Neural crest cell (in vitro differentiated cells): ENCODE measurements at regions not wholly inside any gene's neighbourhood (a gene's known extent, or its start where the extent isn't known, plus 50 kb on each side); places are given as distances from the start of the nearest gene placed in this dataset.

ENCODE experiments used
- DNase-seq: peaks from one replicate; pipeline ENCODE4 v3.0.0; 2021; ENCODE audit warnings: low read depth, mixed read lengths, low spot score
- H3K27ac Mint-ChIP-seq: one replicate; pipeline ENCODE4 v1.8.0; 2021; ENCODE audit warnings: mild to moderate bottlenecking, mixed read lengths; ENCODE audit not compliant: unreplicated experiment
- H3K27me3 Mint-ChIP-seq: 2 replicates; pipeline ENCODE4 v1.8.0; 2021; ENCODE audit warnings: low read depth, mild to moderate bottlenecking, mixed read lengths
- H3K36me3 Mint-ChIP-seq: 2 replicates; pipeline ENCODE4 v1.8.0; 2021; ENCODE audit warnings: low read depth, mild to moderate bottlenecking, mixed read lengths
- H3K4me1 Mint-ChIP-seq: 2 replicates; pipeline ENCODE4 v1.8.0; 2021; ENCODE audit warnings: mixed read lengths
- H3K4me3 Mint-ChIP-seq: one replicate; pipeline ENCODE4 v1.8.0; 2021; ENCODE audit warnings: mild to moderate bottlenecking, mixed read lengths
- H3K9me3 Mint-ChIP-seq: 2 replicates; pipeline ENCODE4 v1.8.0; 2021; ENCODE audit warnings: mixed read lengths
- TF ChIP-seq, protein P1 (sequence below): fragments of 200-600 bp; sonication (generic); conservative IDR thresholded peaks from 2 replicates; pipeline ENCODE4 v1.5.0; 2021; ENCODE audit warnings: antibody characterized with exemption, mild to moderate bottlenecking

DNA sequence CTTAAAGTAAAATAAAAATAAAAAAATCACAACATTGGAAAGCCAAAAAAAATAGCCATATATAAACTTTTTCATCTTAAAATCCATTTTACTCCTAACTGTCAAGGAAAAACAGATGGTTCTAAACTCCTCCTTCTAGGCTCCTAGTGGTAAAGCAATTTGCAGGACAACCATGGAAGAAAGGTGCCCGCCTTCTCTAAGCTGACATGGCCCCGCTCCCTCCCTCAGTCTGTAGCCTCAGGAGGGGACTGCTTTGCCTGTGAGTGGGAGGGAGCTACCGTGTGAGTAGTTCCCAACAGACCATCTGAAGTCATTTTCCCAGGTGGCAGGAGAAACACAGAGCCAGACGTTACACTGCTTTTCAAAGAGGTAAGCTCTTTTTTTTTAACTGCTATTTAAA is 336.2 kb upstream of the FAT1 start:
- peak overlapping the region; percentile 35 for H3K27ac Mint-ChIP-seq
- TF ChIP-seq, protein P1, sequence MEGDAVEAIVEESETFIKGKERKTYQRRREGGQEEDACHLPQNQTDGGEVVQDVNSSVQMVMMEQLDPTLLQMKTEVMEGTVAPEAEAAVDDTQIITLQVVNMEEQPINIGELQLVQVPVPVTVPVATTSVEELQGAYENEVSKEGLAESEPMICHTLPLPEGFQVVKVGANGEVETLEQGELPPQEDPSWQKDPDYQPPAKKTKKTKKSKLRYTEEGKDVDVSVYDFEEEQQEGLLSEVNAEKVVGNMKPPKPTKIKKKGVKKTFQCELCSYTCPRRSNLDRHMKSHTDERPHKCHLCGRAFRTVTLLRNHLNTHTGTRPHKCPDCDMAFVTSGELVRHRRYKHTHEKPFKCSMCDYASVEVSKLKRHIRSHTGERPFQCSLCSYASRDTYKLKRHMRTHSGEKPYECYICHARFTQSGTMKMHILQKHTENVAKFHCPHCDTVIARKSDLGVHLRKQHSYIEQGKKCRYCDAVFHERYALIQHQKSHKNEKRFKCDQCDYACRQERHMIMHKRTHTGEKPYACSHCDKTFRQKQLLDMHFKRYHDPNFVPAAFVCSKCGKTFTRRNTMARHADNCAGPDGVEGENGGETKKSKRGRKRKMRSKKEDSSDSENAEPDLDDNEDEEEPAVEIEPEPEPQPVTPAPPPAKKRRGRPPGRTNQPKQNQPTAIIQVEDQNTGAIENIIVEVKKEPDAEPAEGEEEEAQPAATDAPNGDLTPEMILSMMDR = no peak
- H3K27me3 Mint-ChIP-seq = no peaks in the 10 kb centered on the region
- no peak overlapping the region for H3K4me3 Mint-ChIP-seq
- no peaks in the 10 kb centered on the region for H3K9me3 Mint-ChIP-seq
- DNase-seq = no peak
- no peaks in the 10 kb centered on the region for H3K4me1 Mint-ChIP-seq
- H3K36me3 Mint-ChIP-seq = no peaks in the 10 kb centered on the region

DNA sequence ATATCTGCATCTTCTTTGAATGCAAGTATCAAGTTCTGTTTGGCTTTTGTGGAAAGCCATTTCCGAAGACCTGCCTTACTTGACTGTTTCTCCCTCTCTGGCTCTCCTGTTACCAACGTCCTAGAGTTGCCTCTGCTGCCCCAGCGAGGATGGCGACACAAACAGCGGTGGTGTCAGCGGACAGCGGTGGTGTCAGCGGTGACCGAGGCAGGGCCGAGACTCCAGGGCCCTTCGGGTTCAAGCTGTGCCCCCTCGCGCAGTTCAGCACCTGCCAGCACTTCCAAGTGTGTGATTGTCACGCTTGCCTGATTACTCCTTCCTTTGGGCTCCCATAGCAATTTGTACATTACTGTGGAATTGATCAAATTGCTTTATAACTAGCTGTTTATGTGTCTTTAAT is 336.9 kb upstream of the FAT1 start:
- Mint-ChIP-seq H3K27ac (no peak overlapping the region), H3K27me3 (no peaks in the 10 kb centered on the region), H3K36me3 (no peaks in the 10 kb centered on the region), H3K4me1 (no peaks in the 10 kb centered on the region), H3K9me3 (no peaks in the 10 kb centered on the region), H3K4me3 (no peak overlapping the region)
- DNase-seq = no peak
- TF ChIP-seq, protein P1 = no peak

DNA sequence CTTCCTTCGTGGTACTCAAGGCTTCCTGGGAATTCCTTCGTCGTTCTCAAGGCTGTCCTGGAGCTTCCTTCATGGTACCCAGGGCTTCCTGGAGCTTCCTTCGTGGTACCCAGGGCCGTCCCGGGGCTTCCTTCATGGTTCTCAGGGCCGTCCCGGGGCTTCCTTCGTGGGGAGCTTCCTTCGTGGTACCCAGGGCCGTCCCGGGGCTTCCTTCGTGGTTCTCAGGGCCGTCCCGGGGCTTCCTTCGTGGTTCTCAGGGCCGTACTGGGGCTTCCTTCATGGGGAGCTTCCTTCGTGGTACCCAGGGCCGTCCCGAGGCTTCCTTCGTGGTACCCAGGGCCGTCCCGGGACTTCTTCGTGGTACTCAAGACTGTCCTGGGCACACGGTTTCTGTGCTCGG is 339.6 kb upstream of the FAT1 start:
- no peaks in the 10 kb centered on the region for H3K27me3 Mint-ChIP-seq
- no peaks in the 10 kb centered on the region for H3K9me3 Mint-ChIP-seq
- no peaks in the 10 kb centered on the region for H3K36me3 Mint-ChIP-seq
- TF ChIP-seq, protein P1 = no peak
- no peaks in the 10 kb centered on the region for H3K4me1 Mint-ChIP-seq
- no peak for DNase-seq
- H3K4me3 Mint-ChIP-seq = no peak overlapping the region
- H3K27ac Mint-ChIP-seq = no peak overlapping the region

DNA sequence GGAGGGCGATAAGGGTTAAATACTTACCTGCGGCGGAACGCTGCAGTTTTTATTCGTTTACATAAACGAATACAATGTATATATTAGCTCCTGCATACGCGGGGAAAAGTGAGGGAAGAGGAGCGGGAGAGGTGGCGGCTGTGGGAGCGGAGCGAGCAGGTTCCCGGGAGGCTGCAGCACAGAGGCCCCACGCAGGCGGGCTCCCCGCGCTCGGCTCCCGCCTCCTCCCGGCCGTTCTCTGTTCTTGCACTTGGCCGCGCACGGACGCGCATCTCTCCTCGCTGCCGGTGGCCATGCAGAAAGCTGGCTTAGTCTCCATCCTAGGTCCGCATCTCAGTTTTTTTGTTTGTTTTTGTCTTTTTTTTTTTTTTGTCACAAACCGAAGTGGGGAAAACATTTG is 340.4 kb upstream of the FAT1 start:
- H3K9me3 Mint-ChIP-seq = no peaks in the 10 kb centered on the region
- H3K36me3 Mint-ChIP-seq = no peaks in the 10 kb centered on the region
- H3K4me1 Mint-ChIP-seq = no peaks in the 10 kb centered on the region
- TF ChIP-seq, protein P1 = no peak
- H3K4me3 Mint-ChIP-seq = no peak overlapping the region
- no peaks in the 10 kb centered on the region for H3K27me3 Mint-ChIP-seq
- no peak for DNase-seq
- H3K27ac Mint-ChIP-seq = no peak overlapping the region

DNA sequence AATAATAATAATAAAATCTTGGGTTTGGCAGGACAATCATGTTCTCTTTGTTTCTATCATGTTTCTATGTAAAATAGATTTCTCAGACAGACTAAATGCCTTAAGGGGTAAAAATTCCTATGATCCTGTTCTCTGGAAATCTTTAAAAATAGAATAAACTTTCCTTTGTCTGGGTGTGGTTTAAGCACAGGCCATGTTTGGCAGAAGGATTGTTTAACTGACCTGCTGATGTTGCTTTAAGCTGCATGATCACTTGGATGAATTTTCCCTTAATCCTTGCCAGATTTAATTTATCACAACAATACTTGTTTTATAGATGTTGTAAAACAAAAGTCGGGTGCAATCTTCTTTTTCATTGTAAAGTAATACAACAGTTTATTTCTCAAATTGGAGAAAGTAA is 341.7 kb upstream of the FAT1 start:
- Mint-ChIP-seq H3K36me3 (no peaks in the 10 kb centered on the region), H3K4me3 (no peak overlapping the region), H3K27me3 (no peaks in the 10 kb centered on the region), H3K9me3 (no peaks in the 10 kb centered on the region), H3K4me1 (no peaks in the 10 kb centered on the region), H3K27ac (no peak overlapping the region)
- TF ChIP-seq, protein P1 = no peak
- DNase-seq = no peak

DNA sequence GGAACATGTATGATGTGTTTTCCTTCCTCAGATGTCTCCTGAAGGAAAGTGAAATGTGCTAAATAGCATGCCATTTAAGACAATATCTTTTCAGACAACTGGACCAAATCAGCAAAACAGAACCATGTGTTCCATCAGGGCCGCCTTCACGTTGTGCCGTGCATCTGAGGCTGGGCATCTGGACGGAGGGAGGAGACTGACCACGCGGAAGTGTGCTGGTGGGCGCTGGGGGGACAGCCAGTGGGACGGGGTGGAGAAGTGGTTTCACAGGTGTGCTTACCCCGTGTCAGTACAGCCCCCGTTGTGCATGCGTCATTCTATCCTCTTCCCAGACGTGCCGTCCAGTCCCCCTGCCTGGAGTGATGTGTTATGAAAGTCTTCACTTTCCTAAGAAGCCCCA is 342.1 kb upstream of the FAT1 start:
- Mint-ChIP-seq H3K36me3 (no peaks in the 10 kb centered on the region), H3K27me3 (no peaks in the 10 kb centered on the region), H3K27ac (no peak overlapping the region), H3K4me1 (no peaks in the 10 kb centered on the region), H3K4me3 (no peak overlapping the region), H3K9me3 (no peaks in the 10 kb centered on the region)
- TF ChIP-seq, protein P1 = no peak
- DNase-seq = no peak
